ENCODE measurements at regions not wholly inside any gene's neighbourhood (a gene's known extent, or its start where the extent isn't known, plus 50 kb on each side); places are given as distances from the start of the nearest gene placed in this dataset.

DNA sequence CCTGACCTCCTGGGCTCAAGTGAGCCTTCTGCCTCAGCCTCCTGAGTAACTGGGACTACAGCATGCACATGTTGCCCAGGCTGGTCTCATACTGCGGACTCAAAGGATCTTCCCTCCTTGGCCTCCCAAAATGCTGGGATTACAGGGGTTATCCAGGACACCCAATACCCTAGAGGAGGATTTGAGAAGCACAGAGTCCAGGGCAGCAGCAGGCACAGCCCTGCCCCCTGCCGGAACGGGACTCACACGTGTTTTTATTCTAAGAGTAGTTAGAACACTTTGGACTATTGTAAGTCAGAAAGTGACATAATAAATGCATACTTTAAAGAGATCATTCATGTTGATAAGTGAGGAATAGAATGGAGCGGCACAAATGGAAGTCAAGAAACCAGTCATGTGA lies 80.2 kb downstream of the C6orf118 start:
- no peak overlapping the region for H3K27ac ChIP-seq
- H3K4me1 ChIP-seq: no peaks in the 10 kb centered on the region
- H3K27me3 ChIP-seq: no peaks in the 10 kb centered on the region
- no peaks in the 10 kb centered on the region for H3K9me3 ChIP-seq (replicated peaks in 1 of 11)
- no peak overlapping the region for H3K4me3 ChIP-seq
- TF ChIP-seq Cebpa-rat (IDR thresholded peaks at IDR 0.05): no peak
- no peak overlapping the region for H3K4me2 ChIP-seq
- H3K36me3 ChIP-seq: no peaks in the 10 kb centered on the region
- H4K20me1 ChIP-seq: no peaks in the 10 kb centered on the region
- no peak overlapping the region for H3K9ac ChIP-seq

DNA sequence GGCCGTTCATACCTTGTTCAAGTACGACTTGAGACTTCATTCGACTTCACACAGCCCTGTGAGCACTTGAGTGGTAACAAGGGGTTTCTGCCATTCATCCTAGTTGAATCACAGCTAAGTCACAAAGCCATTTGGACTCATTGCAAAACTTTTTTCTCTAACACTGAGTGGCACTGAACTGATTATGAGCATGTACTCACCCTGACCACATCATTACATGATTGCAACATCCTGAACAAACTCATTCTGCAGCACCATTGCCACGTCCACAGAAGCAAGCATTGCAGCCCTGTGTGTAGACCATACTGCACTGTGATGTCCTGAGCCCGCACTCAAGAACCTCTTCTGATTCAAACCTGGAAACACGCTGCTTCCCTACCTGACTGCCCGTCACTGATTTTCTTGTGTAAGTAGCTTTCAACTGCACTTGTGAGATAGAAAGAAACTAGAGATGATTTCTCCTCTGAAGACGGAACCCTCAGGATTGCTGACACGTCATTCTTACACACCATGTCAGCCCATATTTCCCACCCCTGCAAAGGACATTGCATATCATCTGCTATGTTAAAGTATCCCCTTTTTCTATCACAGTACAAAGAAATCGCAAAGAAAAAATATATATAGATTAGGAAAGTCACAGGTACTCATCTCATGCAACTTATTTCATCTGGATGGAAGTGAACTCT lies 81.6 kb downstream of the C6orf118 start:
- Histone ChIP-seq H3K27ac (no peak overlapping the region), H3K4me1 (no peaks in the 10 kb centered on the region), H3K4me2 (no peak overlapping the region), H3K36me3 (no peaks in the 10 kb centered on the region), H4K20me1 (no peaks in the 10 kb centered on the region), H3K4me3 (no peak overlapping the region), H3K9ac (no peak overlapping the region), H3K27me3 (no peaks in the 10 kb centered on the region), H3K9me3 (replicated peaks in 1 of 11) (no peaks in the 10 kb centered on the region)
- TF ChIP-seq Cebpa-rat (IDR thresholded peaks at IDR 0.05): peak in 2 of 11 experiments; percentile 27 to 38; a peak in 1 of 22 replicates

DNA sequence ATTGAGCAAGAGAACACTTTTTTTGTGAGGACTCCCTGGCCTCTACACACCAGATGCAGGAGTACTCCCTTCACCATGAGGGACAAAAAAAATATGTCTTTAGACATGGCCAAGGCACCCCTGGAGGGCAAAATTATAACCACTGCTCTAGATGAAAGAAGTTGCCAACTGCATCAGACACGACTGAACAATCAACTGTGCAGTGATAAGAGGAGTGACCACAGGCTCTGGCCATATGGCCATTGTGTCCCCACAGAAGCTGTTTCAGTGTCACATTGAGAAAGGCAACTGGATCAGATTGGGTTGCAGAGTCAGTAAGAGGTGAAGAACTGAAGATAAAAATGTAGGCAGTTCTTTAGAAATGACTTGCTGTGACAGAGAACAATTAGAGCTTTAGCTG lies 85.7 kb downstream of the C6orf118 start:
- Histone ChIP-seq H4K20me1 (no peaks in the 10 kb centered on the region), H3K36me3 (no peaks in the 10 kb centered on the region), H3K4me2 (no peak overlapping the region), H3K4me3 (no peak overlapping the region), H3K27me3 (no peaks in the 10 kb centered on the region), H3K4me1 (no peaks in the 10 kb centered on the region), H3K9me3 (replicated peaks in 1 of 11) (no peaks in the 10 kb centered on the region), H3K27ac (no peak overlapping the region), H3K9ac (no peak overlapping the region)
- no peak for TF ChIP-seq Cebpa-rat (IDR thresholded peaks at IDR 0.05)

DNA sequence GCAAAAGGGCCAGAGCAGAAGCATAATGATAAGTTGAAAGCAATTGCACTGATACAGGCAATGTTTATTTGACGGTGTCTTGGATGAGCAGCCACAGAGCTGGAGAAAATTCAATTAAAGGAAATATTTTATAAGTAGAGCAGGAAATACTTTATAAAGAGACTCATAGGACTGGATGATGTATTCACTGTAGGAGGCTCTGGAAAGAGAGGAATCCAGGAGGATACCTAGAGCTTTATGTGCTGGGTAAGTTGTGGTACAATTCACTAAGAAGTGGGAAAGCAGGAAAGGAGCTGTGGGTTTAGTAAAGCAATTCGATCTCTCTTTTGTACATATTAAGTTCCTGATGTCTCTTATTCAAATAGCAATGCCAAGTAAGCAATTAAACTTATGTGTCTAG lies 86.3 kb downstream of the C6orf118 start:
- H3K9ac ChIP-seq: no peak overlapping the region
- no peaks in the 10 kb centered on the region for H3K27me3 ChIP-seq
- no peak overlapping the region for H3K27ac ChIP-seq
- H3K4me1 ChIP-seq: no peaks in the 10 kb centered on the region
- H4K20me1 ChIP-seq: no peaks in the 10 kb centered on the region
- no peaks in the 10 kb centered on the region for H3K9me3 ChIP-seq (replicated peaks in 1 of 11)
- no peak for TF ChIP-seq Cebpa-rat (IDR thresholded peaks at IDR 0.05)
- H3K36me3 ChIP-seq: no peaks in the 10 kb centered on the region
- H3K4me2 ChIP-seq: no peak overlapping the region
- H3K4me3 ChIP-seq: no peak overlapping the region

DNA sequence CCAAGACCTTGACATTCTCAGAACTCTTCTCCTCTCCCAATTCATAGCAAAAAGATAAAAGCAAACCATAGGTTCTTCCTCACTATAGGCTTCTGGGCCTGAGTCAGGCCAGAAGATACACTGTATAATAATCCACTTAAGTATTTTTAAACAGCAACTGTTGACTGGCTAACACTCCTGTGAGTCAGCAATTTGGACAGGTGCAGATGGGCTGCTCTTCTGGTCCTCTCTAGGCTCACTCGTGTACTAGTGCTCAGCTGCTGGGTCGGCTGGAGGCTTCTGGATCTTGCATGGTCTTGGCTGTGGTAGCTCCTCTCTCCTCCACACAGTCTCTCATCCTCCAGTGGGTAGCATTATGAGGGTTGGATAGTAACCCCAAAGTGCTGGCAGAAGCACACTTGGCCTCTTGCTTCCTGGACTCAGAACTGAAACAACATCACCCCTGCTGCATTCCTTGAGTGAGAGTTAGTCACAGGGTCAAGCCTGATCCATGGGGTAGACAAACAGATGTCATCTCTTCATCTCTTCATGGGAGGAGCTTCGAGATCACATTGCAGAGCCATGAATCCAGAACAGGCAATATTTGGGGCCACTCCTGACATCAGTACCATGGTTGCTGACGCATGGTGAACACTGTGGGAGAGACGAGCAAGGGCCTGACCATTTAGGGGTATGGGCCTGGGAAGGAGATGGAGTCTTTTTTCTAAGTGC lies 86.9 kb downstream of the C6orf118 start:
- Histone ChIP-seq H3K4me1 (no peaks in the 10 kb centered on the region), H3K9ac (no peak overlapping the region), H3K36me3 (no peaks in the 10 kb centered on the region), H3K9me3 (replicated peaks in 1 of 11) (no peaks in the 10 kb centered on the region), H3K27me3 (no peaks in the 10 kb centered on the region), H4K20me1 (no peaks in the 10 kb centered on the region), H3K4me2 (no peak overlapping the region), H3K4me3 (no peak overlapping the region), H3K27ac (no peak overlapping the region)
- no peak for TF ChIP-seq Cebpa-rat (IDR thresholded peaks at IDR 0.05)

DNA sequence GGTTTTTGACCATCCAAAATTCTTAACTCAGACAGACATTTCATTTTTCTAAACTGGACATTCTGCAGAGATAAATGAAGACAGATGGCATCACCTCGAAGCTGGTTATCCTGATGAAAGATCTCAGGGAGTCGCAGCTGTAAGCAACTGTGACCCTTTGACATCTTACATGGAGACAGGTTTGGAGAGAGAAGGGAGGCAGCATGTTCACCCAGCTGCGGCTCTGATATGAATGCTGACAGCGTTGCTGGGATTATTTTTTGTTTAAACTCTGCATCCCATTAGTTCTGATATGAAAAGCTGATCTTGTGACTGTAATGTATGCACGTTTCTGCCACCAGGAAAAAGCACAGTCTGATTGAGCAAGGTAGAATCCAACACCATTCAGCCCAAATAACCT lies 89.4 kb downstream of the C6orf118 start:
- Histone ChIP-seq H4K20me1 (no peaks in the 10 kb centered on the region), H3K9ac (no peak overlapping the region), H3K27ac (no peak overlapping the region), H3K27me3 (no peaks in the 10 kb centered on the region), H3K4me1 (no peaks in the 10 kb centered on the region), H3K4me3 (no peak overlapping the region), H3K4me2 (no peak overlapping the region), H3K36me3 (no peaks in the 10 kb centered on the region), H3K9me3 (replicated peaks in 1 of 11) (no peaks in the 10 kb centered on the region)
- no peak for TF ChIP-seq Cebpa-rat (IDR thresholded peaks at IDR 0.05)

DNA sequence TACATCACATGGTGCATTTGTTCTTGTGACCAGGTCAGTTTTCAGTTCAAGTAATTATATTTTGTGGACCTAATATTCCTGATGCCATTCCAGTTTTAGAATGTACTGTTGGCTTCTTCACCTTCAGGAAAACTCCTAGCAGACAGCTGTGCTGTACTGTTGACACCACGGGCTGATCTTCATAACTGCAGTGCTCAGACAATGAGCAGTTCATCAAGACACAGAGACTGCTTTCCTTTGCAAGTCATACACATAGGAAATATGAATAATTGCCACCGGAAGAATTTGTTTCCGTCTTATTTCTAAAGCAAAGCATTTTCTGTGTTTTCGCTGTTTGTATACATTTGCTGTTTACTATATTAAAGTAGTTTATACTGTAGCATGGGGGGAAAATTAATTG lies 89.8 kb downstream of the C6orf118 start:
- Histone ChIP-seq H3K9ac (no peak overlapping the region), H3K36me3 (no peaks in the 10 kb centered on the region), H3K4me1 (no peaks in the 10 kb centered on the region), H3K4me2 (no peak overlapping the region), H3K4me3 (no peak overlapping the region), H3K27ac (no peak overlapping the region), H4K20me1 (no peaks in the 10 kb centered on the region), H3K27me3 (no peaks in the 10 kb centered on the region), H3K9me3 (replicated peaks in 1 of 11) (no peaks in the 10 kb centered on the region)
- TF ChIP-seq Cebpa-rat (IDR thresholded peaks at IDR 0.05): no peak

DNA sequence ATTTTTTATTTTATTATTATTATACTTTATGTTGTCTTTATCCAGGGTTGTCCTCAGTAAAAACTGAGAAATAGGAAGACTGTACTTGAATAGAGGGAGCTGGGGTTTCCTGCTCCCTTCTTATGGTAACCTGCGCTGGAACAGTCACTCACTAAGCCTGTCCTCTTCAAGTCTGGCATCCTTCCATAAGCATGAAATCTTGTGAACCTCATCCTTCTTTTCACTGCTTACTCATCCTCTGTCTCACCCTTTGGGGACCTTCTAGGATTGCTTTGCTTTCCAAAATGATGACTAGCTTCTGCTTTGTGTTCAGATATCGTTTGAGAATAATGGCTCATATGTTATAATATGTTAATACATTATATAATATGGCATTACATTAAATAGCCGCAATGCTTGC lies 90.6 kb downstream of the C6orf118 start:
- Histone ChIP-seq H3K36me3 (no peaks in the 10 kb centered on the region), H3K27me3 (no peaks in the 10 kb centered on the region), H3K4me3 (no peak overlapping the region), H3K4me2 (no peak overlapping the region), H4K20me1 (no peaks in the 10 kb centered on the region), H3K4me1 (no peaks in the 10 kb centered on the region), H3K9ac (no peak overlapping the region), H3K9me3 (replicated peaks in 1 of 11) (no peaks in the 10 kb centered on the region), H3K27ac (no peak overlapping the region)
- TF ChIP-seq Cebpa-rat (IDR thresholded peaks at IDR 0.05): no peak

DNA sequence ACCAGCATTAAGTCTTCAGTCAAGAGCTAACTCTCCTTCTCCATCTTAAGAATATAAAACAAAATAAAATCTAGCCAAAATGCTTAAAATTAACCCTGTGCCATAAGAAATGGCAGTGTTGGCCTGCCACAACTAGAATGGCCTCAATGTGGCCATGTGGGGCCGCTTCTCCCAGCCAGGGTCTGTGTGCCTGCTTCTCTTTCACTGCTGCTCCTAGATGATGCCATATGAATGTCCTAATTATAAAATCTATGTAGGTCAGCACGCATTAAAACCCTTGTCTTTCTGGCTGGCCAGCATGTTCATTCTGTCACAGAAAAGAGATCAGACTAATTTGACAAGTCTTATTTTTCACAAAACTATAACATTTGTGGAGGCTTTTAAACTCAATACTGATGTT lies 102.6 kb downstream of the C6orf118 start:
- Histone ChIP-seq H3K27ac (no peak overlapping the region), H4K20me1 (no peaks in the 10 kb centered on the region), H3K36me3 (no peaks in the 10 kb centered on the region), H3K27me3 (no peaks in the 10 kb centered on the region), H3K9ac (no peak overlapping the region), H3K4me1 (no peaks in the 10 kb centered on the region), H3K4me3 (no peak overlapping the region), H3K9me3 (replicated peaks in 1 of 11) (no peaks in the 10 kb centered on the region), H3K4me2 (no peak overlapping the region)
- TF ChIP-seq Cebpa-rat (IDR thresholded peaks at IDR 0.05): no peak

DNA sequence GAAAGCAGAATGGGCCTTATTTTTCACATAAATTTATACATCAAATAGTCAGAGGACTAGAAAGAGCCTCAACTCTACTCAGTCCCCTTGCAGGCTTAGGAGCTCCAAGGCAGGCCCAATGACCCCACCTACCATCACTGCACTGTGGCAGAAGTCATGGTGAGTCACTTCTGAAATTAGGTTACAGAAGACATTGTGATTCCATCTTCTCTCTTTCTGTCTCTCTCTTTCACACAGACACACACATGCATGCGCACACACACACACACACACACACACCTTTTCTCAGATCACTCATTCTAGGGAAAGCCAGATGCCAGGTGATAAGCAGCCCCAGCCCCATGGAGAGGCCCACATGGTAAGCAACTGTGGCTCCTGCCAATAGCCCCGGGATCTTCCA lies 103.8 kb downstream of the C6orf118 start:
- Histone ChIP-seq H3K36me3 (no peaks in the 10 kb centered on the region), H4K20me1 (no peaks in the 10 kb centered on the region), H3K9me3 (replicated peaks in 1 of 11) (no peaks in the 10 kb centered on the region), H3K4me1 (no peaks in the 10 kb centered on the region), H3K4me3 (no peak overlapping the region), H3K9ac (no peak overlapping the region), H3K27me3 (no peaks in the 10 kb centered on the region), H3K27ac (no peak overlapping the region), H3K4me2 (no peak overlapping the region)
- TF ChIP-seq Cebpa-rat (IDR thresholded peaks at IDR 0.05): no peak

Data from BLaER1 treated with 17β-estradiol and CSF1 and Interleukin-3, amounts not matched to agents 10 nM and 100 nM (cell line).